Upper lobe of left lung (tissue), 6 donors: ENCODE measurements at regions not wholly inside any gene's neighbourhood (a gene's known extent, or its start where the extent isn't known, plus 50 kb on each side); places are given as distances from the start of the nearest gene placed in this dataset.

Source experiments
- ATAC-seq, 2 donors: fragments of 200-7000 bp; cut with Tn5 transposase; one replicate each; pipeline ENCODE4 v1.9.1; 2022; ENCODE audit warnings: mild to moderate bottlenecking in 2 of 2, moderate library complexity in 2 of 2; ENCODE audit not compliant: low FRiP score in 2 of 2
- DNase-seq, 2 donors: peaks; one replicate each; pipeline ENCODE4 v3.0.0-alpha.2; 2019 to 2020
- H3K27ac ChIP-seq, 4 donors: fragments of 200-600 bp; sonication (generic); one replicate each; pipeline ENCODE4 v1.5.1; 2016 to 2019
- H3K27me3 ChIP-seq, 4 donors: fragments of 200-600 bp; sonication (generic); one replicate each; pipeline ENCODE4 v1.5.1; 2017 to 2019
- H3K36me3 ChIP-seq, 4 donors: fragments of 200-600 bp; sonication (generic); one replicate each; pipeline ENCODE4 v1.5.1; 2016 to 2019
- H3K4me1 ChIP-seq, 4 donors: fragments of 200-600 bp; sonication (generic); one replicate each; pipeline ENCODE4 v1.5.1; 2018 to 2019
- H3K4me3 ChIP-seq, 4 donors: fragments of 200-600 bp; sonication (generic); one replicate each; pipeline ENCODE4 v1.5.1; 2017 to 2019; ENCODE audit warnings: mild to moderate bottlenecking in 2 of 4, moderate library complexity in 1 of 4
- H3K9me3 ChIP-seq, 4 donors: fragments of 200-600 bp; sonication (generic); one replicate each; pipeline ENCODE4 v1.5.1; 2018 to 2019
- EP300 ChIP-seq, 4 donors: sonication (generic); formaldehyde crosslinking; IDR thresholded peaks; one replicate each; pipeline ENCODE4 v1.5.1; 2017; ENCODE audit warnings: antibody characterized with exemption in 4 of 4, control low read depth in 2 of 4
- POLR2A ChIP-seq, 4 donors: fragments of 450-650 bp; IDR thresholded peaks; one replicate each; pipeline ENCODE4 v1.5.1; 2016 to 2017; ENCODE audit warnings: antibody characterized with exemption in 4 of 4, mild to moderate bottlenecking in 2 of 4
- POLR2AphosphoS5 ChIP-seq, 2 donors: sonication (generic); formaldehyde crosslinking; IDR thresholded peaks; one replicate each; pipeline ENCODE4 v1.5.1; 2017; ENCODE audit warnings: antibody characterized with exemption in 2 of 2
- WGBS, 2 donors: methylation state at CpG; one replicate each; pipeline ENCODE4 v1.1.5; 2017 to 2018; 5-methylcytosine and 5-hydroxymethylcytosine counted together
- TF ChIP-seq, protein P1 (sequence below), 6 experiments: fragments of 450-650 bp in 4 of 6; fragments of 200-600 bp in 2 of 6; sonication (generic) in 2 of 6; IDR thresholded peaks; one replicate each; pipeline ENCODE4 v1.5.1; 2016 to 2019; ENCODE audit warnings: antibody characterized with exemption in 6 of 6
- donor health status: DM: no; HTN: no; CAD: no; lungs with moderate emphysema.
- donor health status: DM: no; HTN: yes; CAD: no; lungs with severe emphysema.

DNA sequence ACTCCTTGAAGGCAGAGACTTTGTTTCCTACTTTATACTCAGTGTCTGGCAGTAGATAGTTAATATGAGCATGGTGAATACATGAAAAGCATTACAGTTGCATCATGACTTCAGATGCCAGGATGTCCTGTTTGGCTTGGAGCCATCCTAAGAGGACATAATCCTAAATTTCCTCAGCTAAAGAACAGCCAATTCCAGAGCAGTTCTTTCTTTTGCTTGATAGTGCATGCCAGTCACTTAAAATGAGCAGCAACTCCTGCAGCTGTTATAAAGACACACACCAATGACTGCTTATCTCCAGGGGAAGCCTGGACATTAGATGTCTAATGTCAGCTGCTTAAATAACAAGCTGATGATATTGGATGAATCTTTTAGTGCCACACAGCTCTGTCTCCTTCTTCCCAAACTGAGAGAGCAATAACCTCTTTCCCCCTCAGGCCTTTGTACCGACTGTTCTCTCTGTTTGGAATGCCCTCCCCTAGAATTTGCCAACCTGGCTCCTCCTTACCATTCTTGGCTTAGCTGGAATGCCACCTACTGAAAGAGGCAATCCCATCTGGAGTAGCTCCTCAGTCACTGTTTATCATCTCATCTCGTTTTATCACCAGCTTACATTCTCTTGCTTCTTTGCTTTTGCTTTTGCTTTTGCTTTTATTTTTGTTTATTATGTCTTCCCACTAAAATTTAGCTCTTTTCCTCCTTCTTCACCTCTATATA lies 100.8 kb upstream of the USP38 start:
- Histone ChIP-seq H3K27me3 (no peaks in the 10 kb centered on the region), H3K4me1 (peaks cover 5 to 13% (median 8%) of the 10 kb centered on the region in 4 donors), H3K27ac (no peak overlapping the region), H3K36me3 (no peaks in the 10 kb centered on the region), H3K9me3 (no peaks in the 10 kb centered on the region), H3K4me3 (no peak overlapping the region)
- TF ChIP-seq EP300 (IDR thresholded peaks at IDR 0.05) (no peak), POLR2A (IDR thresholded peaks at IDR 0.05) (no peak), POLR2AphosphoS5 (IDR thresholded peaks at IDR 0.05) (no peak)
- TF ChIP-seq, protein P1, sequence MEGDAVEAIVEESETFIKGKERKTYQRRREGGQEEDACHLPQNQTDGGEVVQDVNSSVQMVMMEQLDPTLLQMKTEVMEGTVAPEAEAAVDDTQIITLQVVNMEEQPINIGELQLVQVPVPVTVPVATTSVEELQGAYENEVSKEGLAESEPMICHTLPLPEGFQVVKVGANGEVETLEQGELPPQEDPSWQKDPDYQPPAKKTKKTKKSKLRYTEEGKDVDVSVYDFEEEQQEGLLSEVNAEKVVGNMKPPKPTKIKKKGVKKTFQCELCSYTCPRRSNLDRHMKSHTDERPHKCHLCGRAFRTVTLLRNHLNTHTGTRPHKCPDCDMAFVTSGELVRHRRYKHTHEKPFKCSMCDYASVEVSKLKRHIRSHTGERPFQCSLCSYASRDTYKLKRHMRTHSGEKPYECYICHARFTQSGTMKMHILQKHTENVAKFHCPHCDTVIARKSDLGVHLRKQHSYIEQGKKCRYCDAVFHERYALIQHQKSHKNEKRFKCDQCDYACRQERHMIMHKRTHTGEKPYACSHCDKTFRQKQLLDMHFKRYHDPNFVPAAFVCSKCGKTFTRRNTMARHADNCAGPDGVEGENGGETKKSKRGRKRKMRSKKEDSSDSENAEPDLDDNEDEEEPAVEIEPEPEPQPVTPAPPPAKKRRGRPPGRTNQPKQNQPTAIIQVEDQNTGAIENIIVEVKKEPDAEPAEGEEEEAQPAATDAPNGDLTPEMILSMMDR (IDR thresholded peaks at IDR 0.05), result no peak
- ATAC-seq (no peak), DNase-seq (no peak)
- 23 to 25% methylated on average over 2 of the region's 2 CpGs for whole genome bisulfite sequencing, 2 donors

DNA sequence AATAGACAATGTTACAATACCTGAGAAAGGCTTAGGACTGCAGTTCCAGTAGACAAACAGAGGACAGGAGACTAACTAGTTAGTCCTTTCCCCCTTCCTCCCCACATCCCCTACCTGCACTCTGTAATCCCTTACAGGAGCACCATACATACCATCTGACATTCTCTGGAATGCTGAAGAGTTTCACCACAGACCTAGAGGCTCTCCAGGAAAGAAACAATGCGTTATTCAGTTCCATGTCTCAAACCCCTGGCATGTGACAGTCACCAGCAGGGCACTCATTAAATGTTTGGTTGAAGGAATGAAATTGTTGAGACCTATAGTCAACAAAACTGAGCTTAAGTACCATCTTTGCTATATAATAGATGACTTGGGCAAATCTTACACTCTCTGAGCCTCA lies 100.2 kb upstream of the USP38 start:
- H3K9me3 ChIP-seq, result no peaks in the 10 kb centered on the region
- H3K4me3 ChIP-seq, result no peak overlapping the region
- peak in 1 of 2 donors; percentile 61 for ATAC-seq
- H3K27ac ChIP-seq, result no peak overlapping the region
- no peaks in the 10 kb centered on the region for H3K27me3 ChIP-seq
- no peaks in the 10 kb centered on the region for H3K36me3 ChIP-seq
- WGBS, 2 donors, result 48 to 64% methylated on average over 1 of the region's 1 CpG
- no peak for TF ChIP-seq POLR2A (IDR thresholded peaks at IDR 0.05)
- no peak for TF ChIP-seq POLR2AphosphoS5 (IDR thresholded peaks at IDR 0.05)
- TF ChIP-seq, protein P1 (IDR thresholded peaks at IDR 0.05), result no peak
- TF ChIP-seq EP300 (IDR thresholded peaks at IDR 0.05), result peak in 1 of 4 donors; percentile 13
- no peak for DNase-seq
- peaks cover 5 to 13% (median 8%) of the 10 kb centered on the region in 4 donors for H3K4me1 ChIP-seq

DNA sequence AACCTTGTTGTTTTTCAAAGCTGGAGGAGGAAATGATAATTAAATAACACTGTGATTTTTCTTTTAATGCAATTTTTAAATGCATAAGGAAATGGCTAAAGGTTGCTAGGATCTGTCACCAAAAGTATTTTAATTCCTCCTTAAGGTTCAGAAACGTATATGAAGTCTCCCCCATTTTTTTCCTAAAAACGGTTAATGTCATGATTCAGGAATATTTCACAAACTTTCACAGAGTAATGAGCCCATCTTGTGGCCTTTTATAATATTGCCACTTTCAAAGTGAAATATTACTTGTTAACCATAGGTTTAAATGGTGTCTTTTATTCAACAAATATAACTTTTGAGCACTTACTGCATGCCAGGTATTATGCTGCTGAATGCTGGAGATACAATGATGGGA lies 99.5 kb upstream of the USP38 start:
- H3K27me3 ChIP-seq, result no peaks in the 10 kb centered on the region
- ATAC-seq, result no peak
- H3K4me1 ChIP-seq, result peaks cover 5 to 13% (median 8%) of the 10 kb centered on the region in 4 donors
- H3K4me3 ChIP-seq, result no peak overlapping the region
- H3K9me3 ChIP-seq, result no peaks in the 10 kb centered on the region
- TF ChIP-seq, protein P1 (IDR thresholded peaks at IDR 0.05), result peak in 3 of 6 experiments; percentile 36 to 44 (median 43)
- no peak for TF ChIP-seq POLR2A (IDR thresholded peaks at IDR 0.05)
- 12 to 16% methylated on average over 2 of the region's 2 CpGs for WGBS, 2 donors
- DNase-seq, result no peak
- no peak overlapping the region for H3K27ac ChIP-seq
- H3K36me3 ChIP-seq, result no peaks in the 10 kb centered on the region

DNA sequence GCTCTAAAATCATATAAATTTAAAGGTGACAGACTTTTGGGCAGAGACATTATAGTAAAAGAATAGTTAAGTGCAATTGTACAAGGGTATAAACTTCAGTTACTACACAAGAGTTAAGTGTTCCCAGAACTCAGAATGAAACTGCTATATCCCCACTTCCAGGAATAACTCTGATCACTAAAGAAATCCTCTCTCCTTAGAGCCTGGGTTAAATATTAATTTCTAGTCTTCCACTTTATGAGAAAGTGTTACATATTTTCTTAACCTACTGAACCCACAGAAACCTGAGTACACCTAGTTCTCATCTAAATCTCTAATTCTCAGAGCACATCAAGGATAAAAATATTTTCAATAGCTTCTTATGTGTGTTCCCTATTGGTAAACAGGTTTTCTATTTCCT lies 99.1 kb upstream of the USP38 start:
- H3K4me1 ChIP-seq, result peaks cover 5 to 13% (median 8%) of the 10 kb centered on the region in 4 donors
- no peaks in the 10 kb centered on the region for H3K27me3 ChIP-seq
- peak in 1 of 2 donors; percentile 57 for ATAC-seq
- peak overlapping the region in 1 of 4 donors; percentile 1 for H3K27ac ChIP-seq
- H3K4me3 ChIP-seq, result no peak overlapping the region
- DNase-seq, result no peak
- TF ChIP-seq POLR2A (IDR thresholded peaks at IDR 0.05) (no peak), EP300 (IDR thresholded peaks at IDR 0.05) (peak in 1 of 4 donors; percentile 67)
- no peaks in the 10 kb centered on the region for H3K9me3 ChIP-seq
- H3K36me3 ChIP-seq, result no peaks in the 10 kb centered on the region

DNA sequence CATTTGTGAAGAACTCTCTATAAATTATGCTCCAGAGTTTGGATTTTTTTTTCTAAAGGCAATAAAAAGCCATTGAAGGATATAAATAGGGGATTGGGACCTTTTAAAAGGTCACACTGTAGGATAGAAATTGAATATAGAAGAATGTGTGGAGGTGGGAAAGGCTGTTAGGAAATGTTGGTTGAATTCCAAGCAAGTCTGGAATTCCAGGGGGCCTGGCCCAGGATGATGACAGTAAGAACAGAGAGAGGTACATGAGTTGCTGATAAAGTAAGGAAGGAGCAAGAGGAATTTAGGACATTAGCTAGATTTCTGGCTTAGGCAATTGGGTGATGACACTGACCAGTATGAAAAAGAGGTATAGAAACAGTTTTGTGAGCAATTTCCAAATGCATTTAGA lies 95.4 kb upstream of the USP38 start:
- ATAC-seq (no peak), DNase-seq (no peak)
- H3K27ac ChIP-seq, result no peak overlapping the region
- H3K4me3 ChIP-seq, result no peak overlapping the region
- TF ChIP-seq POLR2AphosphoS5 (IDR thresholded peaks at IDR 0.05) (no peak), EP300 (IDR thresholded peaks at IDR 0.05) (no peak), POLR2A (IDR thresholded peaks at IDR 0.05) (no peak)
- TF ChIP-seq, protein P1 (IDR thresholded peaks at IDR 0.05), result no peak
- no peaks in the 10 kb centered on the region for H3K27me3 ChIP-seq
- H3K36me3 ChIP-seq, result no peaks in the 10 kb centered on the region
- H3K4me1 ChIP-seq, result peaks cover 0 to 8% (median 2%) of the 10 kb centered on the region in 4 donors
- no peaks in the 10 kb centered on the region for H3K9me3 ChIP-seq
